HG03135 (cell line): ENCODE measurements at regions not wholly inside any gene's neighbourhood (a gene's known extent, or its start where the extent isn't known, plus 50 kb on each side); places are given as distances from the start of the nearest gene placed in this dataset.

ENCODE experiments used
- ATAC-seq: cut with Tn5 transposase; IDR thresholded peaks from one replicate; pipeline ENCODE4 v1.9.1; 2021; ENCODE audit warnings: mild to moderate bottlenecking, moderate library complexity; ENCODE audit not compliant: unreplicated experiment

GRCh38 chr11:112508750-112509149 lies 248.1 kb upstream of the PLET1 start:
- no peak for ATAC-seq

GRCh38 chr11:112509300-112509699 lies 248.6 kb upstream of the PLET1 start:
- ATAC-seq: no peak

GRCh38 chr11:112511271-112511670 lies 250.6 kb upstream of the PLET1 start:
- no peak for ATAC-seq

- no peak for ATAC-seq
These were observed 251.3 kb upstream of the PLET1 start for GRCh38 chr11:112511911-112512310.

- ATAC-seq: no peak
These were observed 252.8 kb upstream of the PLET1 start for GRCh38 chr11:112513417-112513816.

GRCh38 chr11:112514011-112514740 lies 253.5 kb upstream of the PLET1 start:
- ATAC-seq: no peak

- no peak for ATAC-seq
These were observed 255.6 kb upstream of the PLET1 start for GRCh38 chr11:112516261-112516660.

- no peak for ATAC-seq
These were observed 256.1 kb upstream of the PLET1 start for GRCh38 chr11:112516755-112517154.

- ATAC-seq: no peak
These were observed 257.7 kb upstream of the PLET1 start for GRCh38 chr11:112518371-112518770.

GRCh38 chr11:112519751-112520150 lies 259.1 kb upstream of the PLET1 start:
- no peak for ATAC-seq

GRCh38 chr11:112520354-112520753 lies 259.7 kb upstream of the PLET1 start:
- no peak for ATAC-seq

GRCh38 chr11:112522536-112522935 lies 261.9 kb upstream of the PLET1 start:
- no peak for ATAC-seq

- ATAC-seq: no peak
These were observed 262.4 kb upstream of the PLET1 start for GRCh38 chr11:112523031-112523430.

- ATAC-seq: no peak
These were observed 262.8 kb upstream of the PLET1 start for GRCh38 chr11:112523477-112523876.

- no peak for ATAC-seq
These were observed 263.3 kb upstream of the PLET1 start for GRCh38 chr11:112523951-112524350.

- ATAC-seq: no peak
These were observed 264.1 kb upstream of the PLET1 start for GRCh38 chr11:112524798-112525197.

GRCh38 chr11:112525270-112525669 lies 264.6 kb upstream of the PLET1 start:
- no peak for ATAC-seq

- ATAC-seq: no peak
These were observed 265.4 kb upstream of the PLET1 start for GRCh38 chr11:112525844-112526590.

GRCh38 chr11:112526699-112527416 lies 266.2 kb upstream of the PLET1 start:
- ATAC-seq: no peak

- no peak for ATAC-seq
These were observed 268.4 kb upstream of the PLET1 start for GRCh38 chr11:112529071-112529470.

- no peak for ATAC-seq
These were observed 271.8 kb upstream of the PLET1 start for GRCh38 chr11:112532506-112532905.

- ATAC-seq: no peak
These were observed 273.0 kb upstream of the PLET1 start for GRCh38 chr11:112533682-112534081.
